H1 (cell line): ENCODE measurements at regions not wholly inside any gene's neighbourhood (a gene's known extent, or its start where the extent isn't known, plus 50 kb on each side); places are given as distances from the start of the nearest gene placed in this dataset.

Source experiments
- CTCF ChIA-PET: fragments of 300-600 bp; sonication (Branson Sonifier 250); formaldehyde crosslinking; loops from one replicate; lab custom pipeline; 2021; ENCODE audit not compliant: partially characterized antibody; lab: Charles Lee
- POLR2A ChIA-PET: fragments of 300-600 bp; sonication (Branson Sonifier 250); formaldehyde crosslinking; loops from one replicate; lab custom pipeline; 2021; ENCODE audit warnings: inconsistent platforms; ENCODE audit not compliant: partially characterized antibody; lab: Charles Lee
- DNase-seq, 2 experiments: peaks; one replicate each; pipeline versions ENCODE4 v3.0.0 to v3.0.0-alpha.2; 2010 to 2022; ENCODE audit warnings: low spot score in 2 of 2, low read depth in 1 of 2, mixed read lengths in 1 of 2
- FAIRE-seq: peaks from 2 replicates; lab custom pipeline; 2011; peaks lifted over from hg19 to GRCh38; lab: Jason Lieb, UNC
- H2AFZ ChIP-seq: 2 replicates; pipeline ENCODE4 v1.8.1; 2012; ENCODE audit warnings: low read length, inconsistent platforms
- H2AK5ac ChIP-seq: 2 replicates; pipeline ENCODE4 v1.6.1; 2013; ENCODE audit warnings: low read depth, low read length
- H2BK120ac ChIP-seq: replicated peaks from 2 replicates; pipeline ENCODE3; 2013; ENCODE audit warnings: low read depth, low read length, inconsistent platforms
- H2BK12ac ChIP-seq: 2 replicates; pipeline ENCODE4 v1.6.1; 2013; ENCODE audit warnings: low read depth, low read length
- H2BK15ac ChIP-seq: 2 replicates; pipeline ENCODE4 v1.6.1; 2013; ENCODE audit warnings: low read length
- H2BK20ac ChIP-seq: 2 replicates; pipeline ENCODE4 v1.6.1; 2013; ENCODE audit warnings: low read length
- H2BK5ac ChIP-seq: 2 replicates; pipeline ENCODE4 v1.6.1; 2013; ENCODE audit warnings: low read depth, low read length
- H3K14ac ChIP-seq: 2 replicates; pipeline ENCODE4 v1.6.1; 2013; ENCODE audit warnings: inconsistent platforms; ENCODE audit not compliant: insufficient read length
- H3K18ac ChIP-seq: 2 replicates; pipeline ENCODE4 v1.6.1; 2013; ENCODE audit warnings: low read length; ENCODE audit errors: extremely low read depth
- H3K23ac ChIP-seq: 2 replicates; pipeline ENCODE4 v1.6.1; 2013; ENCODE audit warnings: inconsistent platforms; ENCODE audit not compliant: insufficient read length
- H3K23me2 ChIP-seq: 2 replicates; pipeline ENCODE4 v1.6.1; 2013; ENCODE audit warnings: low read depth, low read length
- H3K27ac ChIP-seq: 2 replicates; pipeline ENCODE4 v1.6.1; 2011; ENCODE audit warnings: low read depth, low read length, inconsistent platforms
- H3K27me3 ChIP-seq, 4 experiments: replicated peaks in 1 of 4; 1 replicate in 1 of 4; 2 replicates in 3 of 4; pipeline versions ENCODE4 v1.6.1 to v1.8.1; 2011 to 2013; ENCODE audit warnings: low read length in 3 of 4, mild to moderate bottlenecking in 3 of 4, inconsistent platforms in 2 of 4, mixed read lengths in 2 of 4, moderate library complexity in 1 of 4; ENCODE audit not compliant: control insufficient read depth in 3 of 4, insufficient read depth in 3 of 4; ENCODE audit errors: extremely low read depth in 1 of 4
- H3K36me3 ChIP-seq, 4 experiments: 2 replicates each; pipeline versions ENCODE4 v1.6.1 to v1.8.1; 2011 to 2013; ENCODE audit warnings: mild to moderate bottlenecking in 4 of 4, low read length in 3 of 4, moderate library complexity in 2 of 4, control low read depth in 1 of 4, inconsistent platforms in 1 of 4; ENCODE audit not compliant: insufficient read depth in 4 of 4, control insufficient read depth in 2 of 4
- H3K4ac ChIP-seq: replicated peaks from 2 replicates; pipeline ENCODE3; 2013; ENCODE audit warnings: low read length, low read depth, mixed read lengths, inconsistent platforms; ENCODE audit not compliant: insufficient read length
- H3K4me1 ChIP-seq, 4 experiments: replicated peaks in 1 of 4; 1 replicate in 1 of 4; 2 replicates in 3 of 4; pipeline versions ENCODE4 v1.6.1 to v1.8.1; 2011 to 2013; ENCODE audit warnings: low read length in 3 of 4, inconsistent platforms in 2 of 4, mixed read lengths in 1 of 4; ENCODE audit not compliant: insufficient read depth in 4 of 4, control insufficient read depth in 3 of 4
- H3K4me2 ChIP-seq, 2 experiments: 2 replicates each; pipeline versions ENCODE4 v1.6.1 to v1.8.1; 2011 to 2013; ENCODE audit warnings: low read depth in 2 of 2, low read length in 2 of 2, control low read depth in 1 of 2, inconsistent platforms in 1 of 2, mild to moderate bottlenecking in 1 of 2; ENCODE audit not compliant: insufficient read depth in 1 of 2
- H3K4me3 ChIP-seq, 4 experiments: fragments of 200-600, 300-600 bp in 1 of 4; sonication (generic), shearing (Covaris generic), sonication (Bioruptor Twin) in 1 of 4; 2 replicates each; pipeline versions ENCODE4 v1.5.1 to v1.8.1; 2011 to 2016; ENCODE audit warnings: low read length in 4 of 4, low read depth in 3 of 4, control low read depth in 2 of 4, inconsistent platforms in 2 of 4, mild to moderate bottlenecking in 2 of 4, mixed read lengths in 1 of 4, moderate library complexity in 1 of 4; ENCODE audit not compliant: insufficient read depth in 2 of 4; ENCODE audit errors: extremely low read depth in 1 of 4
- H3K56ac ChIP-seq: replicated peaks from 2 replicates; pipeline ENCODE3; 2013; ENCODE audit warnings: low read depth, mild to moderate bottlenecking, mixed read lengths, low read length, inconsistent platforms; ENCODE audit not compliant: insufficient read length
- H3K79me1 ChIP-seq: 2 replicates; pipeline ENCODE4 v1.6.1; 2013; ENCODE audit warnings: low read depth, low read length, control low read depth
- H3K79me2 ChIP-seq, 2 experiments: 2 replicates each; pipeline versions ENCODE4 v1.6.1 to v1.8.1; 2012 to 2013; ENCODE audit warnings: low read length in 2 of 2, mild to moderate bottlenecking in 2 of 2, inconsistent platforms in 1 of 2; ENCODE audit not compliant: insufficient read depth in 2 of 2, control insufficient read depth in 1 of 2
- H3K9ac ChIP-seq, 4 experiments: replicated peaks in 1 of 4; 1 replicate in 1 of 4; 2 replicates in 3 of 4; pipeline versions ENCODE4 v1.6.1 to v1.8.1; 2011 to 2013; ENCODE audit warnings: low read depth in 3 of 4, low read length in 3 of 4, control low read depth in 2 of 4, mild to moderate bottlenecking in 2 of 4, moderate library complexity in 2 of 4, inconsistent platforms in 1 of 4; ENCODE audit errors: extremely low read depth in 1 of 4
- H3K9me3 ChIP-seq, 2 experiments: 2 replicates each; pipeline versions ENCODE4 v1.6.1 to v1.8.1; 2012 to 2013; ENCODE audit warnings: mild to moderate bottlenecking in 2 of 2, moderate library complexity in 2 of 2, control low read depth in 1 of 2, inconsistent platforms in 1 of 2, low read depth in 1 of 2, low read length in 1 of 2, mixed read lengths in 1 of 2; ENCODE audit not compliant: insufficient read depth in 2 of 2
- H4K20me1 ChIP-seq, 2 experiments: replicated peaks in 1 of 2; 2 replicates each; pipeline versions ENCODE3 to v1.8.1; 2011 to 2013; ENCODE audit warnings: inconsistent platforms in 2 of 2, low read length in 2 of 2, mild to moderate bottlenecking in 1 of 2; ENCODE audit not compliant: insufficient read depth in 2 of 2, control insufficient read depth in 1 of 2
- H4K5ac ChIP-seq: 2 replicates; pipeline ENCODE4 v1.6.1; 2013; ENCODE audit warnings: low read length, low read depth, mixed read lengths, inconsistent platforms; ENCODE audit not compliant: insufficient read length
- H4K8ac ChIP-seq: 2 replicates; pipeline ENCODE4 v1.8.0; 2013; ENCODE audit warnings: mild to moderate bottlenecking, moderate library complexity, low read length, inconsistent platforms; ENCODE audit not compliant: insufficient read depth; ENCODE audit errors: extremely low read depth
- H4K91ac ChIP-seq: replicated peaks from 2 replicates; pipeline ENCODE3; 2013; ENCODE audit warnings: low read length, mixed read lengths, inconsistent platforms; ENCODE audit not compliant: insufficient read length
- BACH1 ChIP-seq: IDR thresholded peaks from 2 replicates; pipeline ENCODE4 v1.6.1; 2012; ENCODE audit warnings: low read length, improper control_type of control experiment
- CEBPB ChIP-seq: IDR thresholded peaks from 2 replicates; pipeline ENCODE4 v1.6.1; 2012; ENCODE audit warnings: low read depth, low read length
- CTBP2 ChIP-seq: IDR thresholded peaks from 2 replicates; pipeline ENCODE4 v1.7.0; 2011; ENCODE audit warnings: borderline replicate concordance, mild to moderate bottlenecking, moderate library complexity, mixed read lengths, low read length; ENCODE audit not compliant: insufficient read depth, insufficient read length
- EP300 ChIP-seq, 2 experiments: IDR thresholded peaks; 1 replicate in 1 of 2; 2 replicates in 1 of 2; pipeline ENCODE4 v1.6.1; 2011 to 2012; ENCODE audit warnings: low read depth in 2 of 2, low read length in 2 of 2, mild to moderate bottlenecking in 2 of 2, borderline replicate concordance in 1 of 2, inconsistent platforms in 1 of 2, moderate library complexity in 1 of 2
- GABPA ChIP-seq: IDR thresholded peaks from 2 replicates; pipeline ENCODE4 v1.6.1; 2011; ENCODE audit warnings: mild to moderate bottlenecking, low read length, moderate library complexity, borderline replicate concordance; ENCODE audit not compliant: insufficient read depth
- POLR2AphosphoS5 ChIP-seq: IDR thresholded peaks from 2 replicates; pipeline ENCODE4 v1.6.1; 2011; ENCODE audit warnings: low read depth, low read length
- RNF2 ChIP-seq: fragments of 200-900, 300-1000 bp; sonication (generic); IDR thresholded peaks from 2 replicates; pipeline ENCODE4 v1.7.1; 2016; ENCODE audit warnings: borderline replicate concordance, low read depth, mild to moderate bottlenecking, antibody characterized with exemption, low read length; ENCODE audit not compliant: poor library complexity, severe bottlenecking; ENCODE audit errors: missing control alignments
- SIRT6 ChIP-seq: IDR thresholded peaks from one replicate; pipeline ENCODE4 v1.7.1; 2012; ENCODE audit warnings: low read length, inconsistent platforms
- SP2 ChIP-seq: IDR thresholded peaks from 2 replicates; pipeline ENCODE4 v1.6.1; 2012; ENCODE audit warnings: mild to moderate bottlenecking, low read length, inconsistent platforms
- SP4 ChIP-seq: IDR thresholded peaks from 2 replicates; pipeline ENCODE4 v1.6.1; 2012; ENCODE audit warnings: low read length, inconsistent platforms
- TAF1 ChIP-seq: IDR thresholded peaks from 2 replicates; pipeline ENCODE4 v1.6.1; 2011; ENCODE audit warnings: mild to moderate bottlenecking, low read depth, low read length
- TAF7 ChIP-seq: optimal IDR thresholded peaks from 2 replicates; pipeline ENCODE3; 2011; ENCODE audit warnings: low read depth, mild to moderate bottlenecking, inconsistent platforms, low read length, moderate library complexity, borderline replicate concordance
- WGBS, 2 experiments: shearing (Covaris generic) in 1 of 2; methylation state at CpG; one replicate each; pipeline versions ENCODE4 v1.1.6 to v1.1.7; 2013 to 2015; ENCODE audit warnings: low lambda C conversion rate in 2 of 2, mixed read lengths in 2 of 2, inconsistent platforms in 1 of 2, low coverage in 1 of 2, missing lambda C conversion rate in 1 of 2; ENCODE audit not compliant: insufficient replicate concordance in 2 of 2, insufficient coverage in 1 of 2, insufficient read length in 1 of 2; ENCODE audit errors: extremely low coverage in 1 of 2, missing lambda C conversion rate in 1 of 2; 5-methylcytosine and 5-hydroxymethylcytosine counted together

GRCh38 chr16:63530974-63531373 lies 1494.7 kb upstream of the CDH8 start:
- TF ChIP-seq SP4 (no peak), CTBP2 (no peak), EP300 (IDR thresholded peaks at IDR 0.05; ENCODE audit: borderline replicate concordance in 1 of 2, low read depth in 2 of 2, low read length in 2 of 2) (no peak), TAF1 (no peak), GABPA (no peak), POLR2AphosphoS5 (no peak), TAF7 (no peak), CEBPB (no peak), SP2 (no peak), BACH1 (no peak), SIRT6 (no peak), RNF2 (no peak)

More at GRCh38 chr16:63530974-63531373, 1494.7 kb upstream of the CDH8 start:
- Histone ChIP-seq H3K36me3 (no peaks in the 10 kb centered on the region), H2BK12ac (no peak overlapping the region), H4K20me1 (no peaks in the 10 kb centered on the region), H3K9me3 (no peaks in the 10 kb centered on the region; a peak in 1 of 4 replicates), H3K18ac (no peak overlapping the region), H4K8ac (no peak overlapping the region), H2BK20ac (no peak overlapping the region), H3K79me2 (no peaks in the 10 kb centered on the region), H2BK5ac (no peak overlapping the region), H3K23me2 (no peaks in the 10 kb centered on the region), H3K27me3 (no peaks in the 10 kb centered on the region), H2BK15ac (no peak overlapping the region), H2AK5ac (no peak overlapping the region), H3K27ac (no peak overlapping the region), H2BK120ac (no peak overlapping the region), H3K14ac (no peak overlapping the region), H3K79me1 (no peaks in the 10 kb centered on the region), H3K4ac (no peak overlapping the region), H3K4me3 (no peak overlapping the region), H3K4me2 (no peak overlapping the region), H2AFZ (no peak overlapping the region), H3K56ac (no peak overlapping the region), H3K9ac (no peak overlapping the region), H4K91ac (no peak overlapping the region), H3K4me1 (peaks cover 0 to 7% (median 1%) of the 10 kb centered on the region in 4 experiments; a peak in 3 of 7 replicates), H4K5ac (no peak overlapping the region), H3K23ac (no peak overlapping the region)
- no peak for FAIRE-seq
- POLR2A ChIA-PET, result no interaction called here
- WGBS, 2 experiments, result 85% methylated on average over 4 of the region's 4 CpGs; no CpG with 5 or more reads in 1 of the 2 experiments
- no peak for DNase-seq
- CTCF ChIA-PET, result interaction anchor here (0.9 to 1.5 kb wide), 3 partner anchors 22 to 153 kb away, joined by 3 to 4 read pairs (median 3); no protein-coding TSS in a partner anchor
